ENCODE measurements at regions not wholly inside any gene's neighbourhood (a gene's known extent, or its start where the extent isn't known, plus 50 kb on each side); places are given as distances from the start of the nearest gene placed in this dataset.

DNA sequence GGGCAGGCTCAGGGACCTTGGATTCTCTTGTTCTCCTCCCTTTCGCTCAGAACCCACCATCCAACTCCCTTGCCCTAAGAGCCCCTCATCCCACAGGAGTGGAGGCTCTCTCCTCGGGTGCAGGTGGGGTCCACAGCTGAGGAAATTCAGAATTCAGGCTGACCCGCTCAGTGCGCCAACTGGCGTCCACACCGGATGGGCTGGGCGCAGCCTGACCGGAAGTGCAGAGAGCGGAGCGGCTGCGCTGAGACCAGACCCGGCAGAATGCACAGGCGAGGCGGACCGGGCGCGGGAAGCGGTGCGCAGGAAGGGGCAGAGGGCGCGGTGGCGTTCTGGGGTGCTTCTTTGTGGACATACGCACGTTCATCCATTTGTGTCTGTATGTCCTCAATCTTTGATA, 210.4 kb upstream of the NDN start:
- TF ChIP-seq, protein P1, sequence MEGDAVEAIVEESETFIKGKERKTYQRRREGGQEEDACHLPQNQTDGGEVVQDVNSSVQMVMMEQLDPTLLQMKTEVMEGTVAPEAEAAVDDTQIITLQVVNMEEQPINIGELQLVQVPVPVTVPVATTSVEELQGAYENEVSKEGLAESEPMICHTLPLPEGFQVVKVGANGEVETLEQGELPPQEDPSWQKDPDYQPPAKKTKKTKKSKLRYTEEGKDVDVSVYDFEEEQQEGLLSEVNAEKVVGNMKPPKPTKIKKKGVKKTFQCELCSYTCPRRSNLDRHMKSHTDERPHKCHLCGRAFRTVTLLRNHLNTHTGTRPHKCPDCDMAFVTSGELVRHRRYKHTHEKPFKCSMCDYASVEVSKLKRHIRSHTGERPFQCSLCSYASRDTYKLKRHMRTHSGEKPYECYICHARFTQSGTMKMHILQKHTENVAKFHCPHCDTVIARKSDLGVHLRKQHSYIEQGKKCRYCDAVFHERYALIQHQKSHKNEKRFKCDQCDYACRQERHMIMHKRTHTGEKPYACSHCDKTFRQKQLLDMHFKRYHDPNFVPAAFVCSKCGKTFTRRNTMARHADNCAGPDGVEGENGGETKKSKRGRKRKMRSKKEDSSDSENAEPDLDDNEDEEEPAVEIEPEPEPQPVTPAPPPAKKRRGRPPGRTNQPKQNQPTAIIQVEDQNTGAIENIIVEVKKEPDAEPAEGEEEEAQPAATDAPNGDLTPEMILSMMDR (IDR thresholded peaks at IDR 0.05) = no peak
- TF ChIP-seq POLR2A (IDR thresholded peaks at IDR 0.05) = no peak

Measured in right lobe of liver (tissue), 4 donors.